ENCODE measurements at regions not wholly inside any gene's neighbourhood (a gene's known extent, or its start where the extent isn't known, plus 50 kb on each side); places are given as distances from the start of the nearest gene placed in this dataset.

DNA sequence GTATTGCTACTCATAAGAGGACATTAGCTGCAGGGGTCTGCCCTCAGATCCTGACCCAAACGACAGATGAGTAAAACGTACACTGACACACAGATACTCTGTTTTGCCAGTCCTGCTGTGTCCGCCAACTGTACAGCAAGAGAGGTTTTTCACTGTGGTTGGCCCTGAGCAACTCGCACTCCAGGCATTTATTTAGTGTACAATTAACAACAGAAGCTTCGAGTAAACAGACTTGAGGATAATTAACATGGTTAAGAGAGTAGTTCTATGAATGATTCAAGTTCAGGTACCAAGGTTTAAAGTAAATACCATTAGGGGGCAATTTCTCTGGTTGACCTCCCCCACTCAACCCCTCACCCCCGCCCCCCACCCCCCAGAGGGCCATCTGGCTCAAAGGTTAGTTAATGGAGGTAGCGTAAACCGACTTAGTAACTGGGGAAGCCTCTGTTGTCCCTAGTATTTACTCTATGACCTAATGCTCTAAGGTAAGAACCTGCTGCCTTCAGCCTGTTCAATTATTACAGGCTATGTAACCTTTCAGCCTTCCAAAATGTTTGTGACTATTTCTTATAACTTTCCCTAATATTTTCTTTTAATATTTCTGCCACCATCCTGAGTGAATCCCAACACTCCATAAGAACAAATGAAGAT is 103.9 kb upstream of the XIRP2 start:
- TF ChIP-seq, protein P1, sequence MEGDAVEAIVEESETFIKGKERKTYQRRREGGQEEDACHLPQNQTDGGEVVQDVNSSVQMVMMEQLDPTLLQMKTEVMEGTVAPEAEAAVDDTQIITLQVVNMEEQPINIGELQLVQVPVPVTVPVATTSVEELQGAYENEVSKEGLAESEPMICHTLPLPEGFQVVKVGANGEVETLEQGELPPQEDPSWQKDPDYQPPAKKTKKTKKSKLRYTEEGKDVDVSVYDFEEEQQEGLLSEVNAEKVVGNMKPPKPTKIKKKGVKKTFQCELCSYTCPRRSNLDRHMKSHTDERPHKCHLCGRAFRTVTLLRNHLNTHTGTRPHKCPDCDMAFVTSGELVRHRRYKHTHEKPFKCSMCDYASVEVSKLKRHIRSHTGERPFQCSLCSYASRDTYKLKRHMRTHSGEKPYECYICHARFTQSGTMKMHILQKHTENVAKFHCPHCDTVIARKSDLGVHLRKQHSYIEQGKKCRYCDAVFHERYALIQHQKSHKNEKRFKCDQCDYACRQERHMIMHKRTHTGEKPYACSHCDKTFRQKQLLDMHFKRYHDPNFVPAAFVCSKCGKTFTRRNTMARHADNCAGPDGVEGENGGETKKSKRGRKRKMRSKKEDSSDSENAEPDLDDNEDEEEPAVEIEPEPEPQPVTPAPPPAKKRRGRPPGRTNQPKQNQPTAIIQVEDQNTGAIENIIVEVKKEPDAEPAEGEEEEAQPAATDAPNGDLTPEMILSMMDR (conservative IDR thresholded peaks at IDR 0.05; ENCODE audit: low read depth in 2 of 2): no peak
- TF ChIP-seq, protein P2, sequence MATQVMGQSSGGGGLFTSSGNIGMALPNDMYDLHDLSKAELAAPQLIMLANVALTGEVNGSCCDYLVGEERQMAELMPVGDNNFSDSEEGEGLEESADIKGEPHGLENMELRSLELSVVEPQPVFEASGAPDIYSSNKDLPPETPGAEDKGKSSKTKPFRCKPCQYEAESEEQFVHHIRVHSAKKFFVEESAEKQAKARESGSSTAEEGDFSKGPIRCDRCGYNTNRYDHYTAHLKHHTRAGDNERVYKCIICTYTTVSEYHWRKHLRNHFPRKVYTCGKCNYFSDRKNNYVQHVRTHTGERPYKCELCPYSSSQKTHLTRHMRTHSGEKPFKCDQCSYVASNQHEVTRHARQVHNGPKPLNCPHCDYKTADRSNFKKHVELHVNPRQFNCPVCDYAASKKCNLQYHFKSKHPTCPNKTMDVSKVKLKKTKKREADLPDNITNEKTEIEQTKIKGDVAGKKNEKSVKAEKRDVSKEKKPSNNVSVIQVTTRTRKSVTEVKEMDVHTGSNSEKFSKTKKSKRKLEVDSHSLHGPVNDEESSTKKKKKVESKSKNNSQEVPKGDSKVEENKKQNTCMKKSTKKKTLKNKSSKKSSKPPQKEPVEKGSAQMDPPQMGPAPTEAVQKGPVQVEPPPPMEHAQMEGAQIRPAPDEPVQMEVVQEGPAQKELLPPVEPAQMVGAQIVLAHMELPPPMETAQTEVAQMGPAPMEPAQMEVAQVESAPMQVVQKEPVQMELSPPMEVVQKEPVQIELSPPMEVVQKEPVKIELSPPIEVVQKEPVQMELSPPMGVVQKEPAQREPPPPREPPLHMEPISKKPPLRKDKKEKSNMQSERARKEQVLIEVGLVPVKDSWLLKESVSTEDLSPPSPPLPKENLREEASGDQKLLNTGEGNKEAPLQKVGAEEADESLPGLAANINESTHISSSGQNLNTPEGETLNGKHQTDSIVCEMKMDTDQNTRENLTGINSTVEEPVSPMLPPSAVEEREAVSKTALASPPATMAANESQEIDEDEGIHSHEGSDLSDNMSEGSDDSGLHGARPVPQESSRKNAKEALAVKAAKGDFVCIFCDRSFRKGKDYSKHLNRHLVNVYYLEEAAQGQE (IDR thresholded peaks at IDR 0.05; ENCODE audit: unreplicated experiment): no peak
- TF ChIP-seq POLR2AphosphoS5 (IDR thresholded peaks at IDR 0.05; ENCODE audit: low read depth) (no peak), EZH2 (IDR thresholded peaks at IDR 0.05; ENCODE audit: low read depth, unreplicated experiment) (no peak), CREB1 (CRISPR knock-in tag; IDR thresholded peaks at IDR 0.05; ENCODE audit: low read depth) (no peak), EZH2phosphoT487 (IDR thresholded peaks at IDR 0.05; ENCODE audit: unreplicated experiment) (no peak), ZNF114 (CRISPR knock-in tag; IDR thresholded peaks at IDR 0.05) (no peak), JUNB (IDR thresholded peaks at IDR 0.05; ENCODE audit: unreplicated experiment) (no peak), NANOG (IDR thresholded peaks at IDR 0.05; ENCODE audit: borderline replicate concordance) (no peak), STAT1 (IDR thresholded peaks at IDR 0.05; ENCODE audit: unreplicated experiment) (no peak), ZNF331 (CRISPR knock-in tag; IDR thresholded peaks at IDR 0.05; ENCODE audit: low read depth) (no peak), ZNF462 (CRISPR knock-in tag; IDR thresholded peaks at IDR 0.05) (no peak)

Measured in GM23338 (cell line).